ENCODE measurements at regions not wholly inside any gene's neighbourhood (a gene's known extent, or its start where the extent isn't known, plus 50 kb on each side); places are given as distances from the start of the nearest gene placed in this dataset.

DNA sequence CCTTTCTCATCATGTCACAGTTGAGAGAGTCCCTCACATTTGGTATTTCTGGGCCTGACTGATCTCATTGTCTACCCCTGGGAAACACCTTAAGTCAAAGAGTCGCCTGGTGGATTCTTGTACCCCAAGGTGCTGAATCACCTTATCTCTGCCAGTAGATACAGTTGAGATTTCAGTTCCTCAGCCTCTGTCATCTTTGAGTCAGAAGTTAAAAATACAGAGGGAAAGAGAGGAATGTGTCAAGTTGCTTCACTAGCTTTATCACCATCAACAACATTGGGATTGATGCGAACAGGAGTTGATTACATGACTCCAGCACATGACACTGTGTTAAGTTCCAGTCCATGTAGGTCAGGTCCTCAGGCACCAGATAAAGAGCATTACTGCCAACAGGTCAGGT is 513.0 kb downstream of the NUF2 start:
- no peak for TF ChIP-seq TAF1 (IDR thresholded peaks at IDR 0.05; ENCODE audit: low read depth, low read length)
- no peak for TF ChIP-seq POLR2A (IDR thresholded peaks at IDR 0.05; ENCODE audit: low read depth, low read length)
- no peak for TF ChIP-seq POLR2AphosphoS5 (IDR thresholded peaks at IDR 0.05; ENCODE audit: low read depth, low read length)
- peak; percentile 23 for TF ChIP-seq SPI1 (IDR thresholded peaks at IDR 0.05; ENCODE audit: low read depth, low read length)
- TF ChIP-seq PAX5 (IDR thresholded peaks at IDR 0.05; ENCODE audit: insufficient read depth, low read length, severe bottlenecking) = no peak
